Loucy (cell line): ENCODE measurements at regions not wholly inside any gene's neighbourhood (a gene's known extent, or its start where the extent isn't known, plus 50 kb on each side); places are given as distances from the start of the nearest gene placed in this dataset.

ENCODE experiments used
- CTCF ChIP-seq: fragments of 200-600 bp; sonication (generic); conservative IDR thresholded peaks from 2 replicates; pipeline ENCODE4 v1.5.1; 2014; ENCODE audit warnings: mild to moderate bottlenecking, antibody characterized with exemption, low read length
- EZH2phosphoT487 ChIP-seq: fragments of 200-600 bp; IDR thresholded peaks from 2 replicates; pipeline ENCODE4 v1.6.1; 2018; ENCODE audit warnings: antibody characterized with exemption, mild to moderate bottlenecking, moderate library complexity, borderline replicate concordance

GRCh38 chr12:11998944-11999315 is 71.8 kb upstream of the BCL2L14 start:
- TF ChIP-seq EZH2phosphoT487 = no peak
- TF ChIP-seq CTCF = no peak
